Chondrocyte (in vitro differentiated cells): ENCODE measurements at regions not wholly inside any gene's neighbourhood (a gene's known extent, or its start where the extent isn't known, plus 50 kb on each side); places are given as distances from the start of the nearest gene placed in this dataset.
A peak's percentile ranks its signal among the peaks of the same experiment; 100 is the strongest.

ENCODE experiments used
- DNase-seq: peaks from one replicate; pipeline ENCODE4 v3.0.0; 2021; ENCODE audit warnings: mixed read lengths, low spot score
- H3K27ac Mint-ChIP-seq: one replicate; pipeline ENCODE4 v1.8.0; 2021; ENCODE audit warnings: mild to moderate bottlenecking, moderate library complexity, mixed read lengths; ENCODE audit not compliant: unreplicated experiment
- H3K27me3 Mint-ChIP-seq: 2 replicates; pipeline ENCODE4 v1.8.0; 2021; ENCODE audit warnings: low read depth, mixed read lengths
- H3K36me3 Mint-ChIP-seq: 2 replicates; pipeline ENCODE4 v1.8.0; 2021; ENCODE audit warnings: low read depth, mixed read lengths
- H3K4me1 Mint-ChIP-seq: 2 replicates; pipeline ENCODE4 v1.8.0; 2021; ENCODE audit warnings: low read depth, mild to moderate bottlenecking, mixed read lengths
- H3K4me3 Mint-ChIP-seq: one replicate; pipeline ENCODE4 v1.8.0; 2021; ENCODE audit warnings: mild to moderate bottlenecking, moderate library complexity, mixed read lengths; ENCODE audit not compliant: unreplicated experiment
- H3K9me3 Mint-ChIP-seq: 2 replicates; pipeline ENCODE4 v1.8.0; 2021; ENCODE audit warnings: low read depth, mixed read lengths
- TF ChIP-seq, protein P1 (sequence below): fragments of 200-600 bp; sonication (generic); IDR thresholded peaks from 2 replicates; pipeline ENCODE4 v1.5.0; 2021; ENCODE audit warnings: antibody characterized with exemption, mild to moderate bottlenecking, moderate library complexity

DNA sequence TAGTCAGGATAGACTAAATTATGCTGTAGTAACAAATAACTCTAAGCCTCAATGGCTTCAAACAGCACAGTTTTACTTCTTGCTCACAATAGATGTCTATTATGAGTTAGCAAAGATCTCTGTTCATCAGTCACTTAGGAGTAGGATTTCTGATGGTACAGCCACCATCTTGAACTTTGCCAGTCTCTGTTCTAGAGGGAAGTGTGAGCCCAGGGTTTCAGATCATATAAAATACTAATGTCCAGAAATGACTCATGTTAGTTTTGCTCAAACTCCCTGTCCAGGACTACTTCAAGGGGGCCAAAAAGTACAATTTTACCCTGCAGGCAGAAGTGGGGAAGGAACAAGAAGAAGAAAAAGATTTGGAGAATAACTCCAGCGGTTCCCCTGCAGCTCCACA, 77.1 kb upstream of the LSM6 start:
- Mint-ChIP-seq H3K9me3 (peaks cover 4% of the 10 kb centered on the region), H3K36me3 (peaks cover 2% of the 10 kb centered on the region), H3K4me3 (no peak overlapping the region), H3K4me1 (peaks cover 15% of the 10 kb centered on the region), H3K27me3 (no peaks in the 10 kb centered on the region), H3K27ac (no peak overlapping the region)
- no peak for DNase-seq
- TF ChIP-seq, protein P1, sequence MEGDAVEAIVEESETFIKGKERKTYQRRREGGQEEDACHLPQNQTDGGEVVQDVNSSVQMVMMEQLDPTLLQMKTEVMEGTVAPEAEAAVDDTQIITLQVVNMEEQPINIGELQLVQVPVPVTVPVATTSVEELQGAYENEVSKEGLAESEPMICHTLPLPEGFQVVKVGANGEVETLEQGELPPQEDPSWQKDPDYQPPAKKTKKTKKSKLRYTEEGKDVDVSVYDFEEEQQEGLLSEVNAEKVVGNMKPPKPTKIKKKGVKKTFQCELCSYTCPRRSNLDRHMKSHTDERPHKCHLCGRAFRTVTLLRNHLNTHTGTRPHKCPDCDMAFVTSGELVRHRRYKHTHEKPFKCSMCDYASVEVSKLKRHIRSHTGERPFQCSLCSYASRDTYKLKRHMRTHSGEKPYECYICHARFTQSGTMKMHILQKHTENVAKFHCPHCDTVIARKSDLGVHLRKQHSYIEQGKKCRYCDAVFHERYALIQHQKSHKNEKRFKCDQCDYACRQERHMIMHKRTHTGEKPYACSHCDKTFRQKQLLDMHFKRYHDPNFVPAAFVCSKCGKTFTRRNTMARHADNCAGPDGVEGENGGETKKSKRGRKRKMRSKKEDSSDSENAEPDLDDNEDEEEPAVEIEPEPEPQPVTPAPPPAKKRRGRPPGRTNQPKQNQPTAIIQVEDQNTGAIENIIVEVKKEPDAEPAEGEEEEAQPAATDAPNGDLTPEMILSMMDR = no peak

DNA sequence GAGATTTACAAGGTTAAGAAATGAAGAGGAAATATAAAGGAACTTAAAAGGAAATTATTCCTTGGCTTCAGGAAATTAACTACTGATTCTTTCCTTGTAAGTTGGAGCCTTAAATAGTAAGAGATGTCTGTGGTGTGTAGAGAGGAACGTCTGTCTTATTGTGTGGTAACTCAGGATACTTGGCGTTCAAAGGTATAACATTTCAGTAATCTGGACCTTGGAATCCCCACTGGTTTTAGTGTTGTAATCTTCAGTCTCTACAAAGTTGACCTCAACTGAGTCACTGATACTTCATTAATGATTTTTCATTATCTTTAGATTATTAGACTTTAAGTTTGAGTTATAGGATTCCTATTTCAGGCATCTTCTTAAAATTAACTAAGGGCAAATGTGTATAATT, 79.1 kb upstream of the LSM6 start:
- peaks cover 4% of the 10 kb centered on the region for H3K9me3 Mint-ChIP-seq
- DNase-seq = no peak
- H3K27me3 Mint-ChIP-seq = no peaks in the 10 kb centered on the region
- H3K4me3 Mint-ChIP-seq = no peak overlapping the region
- TF ChIP-seq, protein P1 = no peak
- H3K27ac Mint-ChIP-seq = no peak overlapping the region
- H3K36me3 Mint-ChIP-seq = peaks cover 2% of the 10 kb centered on the region
- H3K4me1 Mint-ChIP-seq = peaks cover 15% of the 10 kb centered on the region

- peaks cover 4% of the 10 kb centered on the region for H3K9me3 Mint-ChIP-seq
- peaks cover 15% of the 10 kb centered on the region for H3K4me1 Mint-ChIP-seq
- H3K36me3 Mint-ChIP-seq = peaks cover under 1% of the 10 kb centered on the region
- no peaks in the 10 kb centered on the region for H3K27me3 Mint-ChIP-seq
- TF ChIP-seq, protein P1 = no peak
- no peak overlapping the region for H3K4me3 Mint-ChIP-seq
- H3K27ac Mint-ChIP-seq = no peak overlapping the region
- no peak for DNase-seq
These were observed 79.7 kb upstream of the LSM6 start for GRCh38 chr4:146095860-146096259.

DNA sequence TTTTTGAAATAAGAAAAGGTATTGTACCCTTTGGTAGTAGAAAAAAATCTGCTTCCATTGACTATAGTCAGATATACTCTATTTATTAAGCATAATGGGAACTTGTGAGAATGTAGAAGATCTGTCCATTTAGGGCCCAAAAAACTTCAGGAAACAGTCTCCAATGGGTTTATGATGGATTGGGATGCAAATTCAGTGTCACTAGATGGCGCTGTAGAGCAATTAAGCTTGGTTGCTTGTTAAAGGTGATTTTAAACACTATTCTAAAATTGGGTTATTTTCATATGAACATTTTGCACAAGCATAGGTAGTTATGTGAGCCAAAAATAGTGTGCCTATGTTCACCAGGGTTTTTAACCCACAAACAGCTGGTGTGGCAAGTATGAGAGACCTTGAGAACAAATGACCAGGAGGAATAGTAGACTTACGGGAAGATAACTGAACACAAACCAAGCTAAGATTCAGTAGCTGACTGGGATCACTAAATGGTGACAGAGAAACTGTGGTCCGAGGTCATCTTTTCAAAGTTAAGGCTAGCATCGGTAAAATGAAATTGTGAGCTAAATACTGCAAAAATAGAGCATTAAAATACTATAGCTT, 80.3 kb upstream of the LSM6 start:
- H3K9me3 Mint-ChIP-seq = peaks cover 4% of the 10 kb centered on the region
- H3K27ac Mint-ChIP-seq = no peak overlapping the region
- no peak for DNase-seq
- H3K4me3 Mint-ChIP-seq = no peak overlapping the region
- TF ChIP-seq, protein P1 = peak; percentile 83
- H3K27me3 Mint-ChIP-seq = no peaks in the 10 kb centered on the region
- H3K4me1 Mint-ChIP-seq = peaks cover 15% of the 10 kb centered on the region
- H3K36me3 Mint-ChIP-seq = no peaks in the 10 kb centered on the region

- Mint-ChIP-seq H3K4me3 (no peak overlapping the region), H3K27ac (no peak overlapping the region), H3K36me3 (no peaks in the 10 kb centered on the region), H3K4me1 (no peaks in the 10 kb centered on the region), H3K27me3 (peaks cover 8% of the 10 kb centered on the region), H3K9me3 (no peaks in the 10 kb centered on the region)
- TF ChIP-seq, protein P1 = no peak
- no peak for DNase-seq
These were observed 86.8 kb upstream of the LSM6 start for GRCh38 chr4:146088690-146089089.
